A549 (cell line): ENCODE measurements at regions not wholly inside any gene's neighbourhood (a gene's known extent, or its start where the extent isn't known, plus 50 kb on each side); places are given as distances from the start of the nearest gene placed in this dataset.

Experiments used
- ATAC-seq, 2 experiments: fragments of 200-7000 bp in 1 of 2; fragments of >200 bp in 1 of 2; cut with Nextera tagmentation in 1 of 2; cut with Tn5 transposase in 1 of 2; 3 replicates each; pipeline versions ENCODE4 v1.8.0 to v1.9.1; 2018 to 2020; ENCODE audit warnings: mild to moderate bottlenecking in 1 of 2, moderate library complexity in 1 of 2
- CTCF ChIA-PET: fragments of 300-600 bp; sonication (Branson Sonifier 250); formaldehyde crosslinking; extraction: SDS; loops from one replicate; lab custom pipeline; 2021; ENCODE audit warnings: antibody characterized with exemption, inconsistent platforms; lab: Yijun Ruan, JAX
- POLR2A ChIA-PET: fragments of 350-600 bp; formaldehyde crosslinking; extraction: SDS; loops from one replicate; lab custom pipeline; 2021; ENCODE audit warnings: antibody characterized with exemption, inconsistent platforms; lab: Yijun Ruan, JAX
- DNase-seq, 2 experiments: peaks; one replicate each; pipeline versions ENCODE4 v3.0.0 to v3.0.0-alpha.2; 2011 to 2016; ENCODE audit warnings: low read depth in 1 of 2, low spot score in 1 of 2
- FAIRE-seq: peaks from 2 replicates; lab custom pipeline; 2011; peaks lifted over from hg19 to GRCh38; lab: Jason Lieb, UNC
- H3K27ac ChIP-seq, 2 experiments: fragments of >200 bp; sonication (Bioruptor Twin); formaldehyde crosslinking; 3 replicates each; pipeline ENCODE4 v1.5.1; 2016 to 2017
- H3K4me1 ChIP-seq: fragments of >200 bp; sonication (Bioruptor Twin); formaldehyde crosslinking; 3 replicates; pipeline ENCODE4 v1.6.1; 2016
- H3K4me2 ChIP-seq: fragments of >200 bp; sonication (Bioruptor Twin); formaldehyde crosslinking; 3 replicates; pipeline ENCODE4 v1.6.1; 2016
- H3K4me3 ChIP-seq: fragments of >200 bp; sonication (Bioruptor Twin); formaldehyde crosslinking; 3 replicates; pipeline ENCODE4 v1.5.1; 2016
- H3K9me3 ChIP-seq: fragments of >200 bp; sonication (Bioruptor Twin); formaldehyde crosslinking; 3 replicates; pipeline ENCODE4 v1.6.1; 2016
- ATOH8 ChIP-seq: fragments of 250-450 bp; sonication (Bioruptor Pico); IDR thresholded peaks from 2 replicates; pipeline ENCODE4 v1.5.0; 2020; ENCODE audit warnings: low read depth, mild to moderate bottlenecking, moderate library complexity
- BHLHE40 ChIP-seq: IDR thresholded peaks from 2 replicates; pipeline ENCODE4 v1.6.1; 2012; ENCODE audit warnings: low read depth, low read length, inconsistent platforms
- CBX8 ChIP-seq: fragments of 200-600 bp; sonication (generic); IDR thresholded peaks from 2 replicates; pipeline ENCODE4 v1.6.1; 2016
- EHF ChIP-seq: fragments of 250-450 bp; sonication (Bioruptor Pico); IDR thresholded peaks from 2 replicates; pipeline ENCODE4 v1.5.0; 2020; ENCODE audit warnings: mild to moderate bottlenecking
- FOSB ChIP-seq: fragments of 250-450 bp; sonication (Bioruptor Pico); IDR thresholded peaks from 2 replicates; pipeline ENCODE4 v1.5.0; 2020; ENCODE audit warnings: mild to moderate bottlenecking, moderate library complexity
- FOXS1 ChIP-seq: fragments of 250-450 bp; sonication (Bioruptor Pico); IDR thresholded peaks from 2 replicates; pipeline ENCODE4 v1.5.0; 2020; ENCODE audit warnings: mild to moderate bottlenecking, moderate library complexity
- GATA3 ChIP-seq: IDR thresholded peaks from 2 replicates; pipeline ENCODE4 v1.6.1; 2012; ENCODE audit warnings: borderline replicate concordance
- HMGXB4 ChIP-seq: fragments of 250-450 bp; sonication (Bioruptor Pico); IDR thresholded peaks from 2 replicates; pipeline ENCODE4 v1.5.0; 2021; ENCODE audit warnings: mild to moderate bottlenecking, moderate library complexity, borderline replicate concordance
- HOXA7 ChIP-seq: fragments of 250-450 bp; sonication (Bioruptor Pico); IDR thresholded peaks from 2 replicates; pipeline ENCODE4 v1.5.0; 2020; ENCODE audit warnings: mild to moderate bottlenecking, moderate library complexity
- HOXB13 ChIP-seq: fragments of 250-450 bp; sonication (Bioruptor Pico); IDR thresholded peaks from 2 replicates; pipeline ENCODE4 v1.5.0; 2020; ENCODE audit warnings: low read depth, mild to moderate bottlenecking, moderate library complexity
- JUNB ChIP-seq: fragments of >200 bp; sonication (Bioruptor Twin); formaldehyde crosslinking; IDR thresholded peaks from 2 replicates; pipeline ENCODE4 v1.6.1; 2016
- KDM5A ChIP-seq: fragments of 200-600 bp; sonication (generic); IDR thresholded peaks from 2 replicates; pipeline ENCODE4 v1.6.1; 2016; ENCODE audit warnings: antibody characterized with exemption, mild to moderate bottlenecking
- MAX ChIP-seq: IDR thresholded peaks from 2 replicates; pipeline ENCODE4 v1.6.1; 2012
- MYC ChIP-seq: IDR thresholded peaks from 2 replicates; pipeline ENCODE4 v1.6.1; 2012; ENCODE audit warnings: mild to moderate bottlenecking, inconsistent platforms, low read length, improper control_type of control experiment, borderline replicate concordance
- NPAS2 ChIP-seq: fragments of 250-450 bp; sonication (Bioruptor Pico); IDR thresholded peaks from 2 replicates; pipeline ENCODE4 v1.8.0; 2022; ENCODE audit warnings: mild to moderate bottlenecking, moderate library complexity, borderline replicate concordance
- NR3C1 ChIP-seq: fragments of >200 bp; sonication (Bioruptor Twin); formaldehyde crosslinking; IDR thresholded peaks from 3 replicates; pipeline ENCODE4 v1.6.1; 2017
- POLR2A ChIP-seq: IDR thresholded peaks from 2 replicates; pipeline ENCODE4 v1.6.1; 2012; ENCODE audit warnings: mild to moderate bottlenecking, low read length
- RAD21 ChIP-seq, 2 experiments: fragments of >200 bp in 1 of 2; sonication (Bioruptor Twin) in 1 of 2; formaldehyde crosslinking in 1 of 2; IDR thresholded peaks in 1 of 2; conservative IDR thresholded peaks in 1 of 2; 2 replicates in 1 of 2; 3 replicates in 1 of 2; pipeline ENCODE4 v1.6.1; 2012 to 2018; ENCODE audit warnings: inconsistent platforms in 1 of 2
- RCOR1 ChIP-seq: fragments of 150-350 bp; IDR thresholded peaks from 2 replicates; pipeline ENCODE4 v1.6.1; 2014; ENCODE audit warnings: antibody characterized with exemption, low read length, low read depth
- SREBF2 ChIP-seq: fragments of 450-650 bp; IDR thresholded peaks from 2 replicates; pipeline ENCODE4 v1.6.1; 2014; ENCODE audit warnings: mild to moderate bottlenecking, moderate library complexity
- TFCP2L1 ChIP-seq: fragments of 250-450 bp; sonication (Bioruptor Pico); IDR thresholded peaks from 2 replicates; pipeline ENCODE4 v1.5.0; 2021; ENCODE audit warnings: mild to moderate bottlenecking
- ZC3H11A ChIP-seq: fragments of 450-650 bp; IDR thresholded peaks from 2 replicates; pipeline ENCODE4 v1.6.1; 2014; ENCODE audit warnings: antibody characterized with exemption, mild to moderate bottlenecking
- WGBS: methylation state at CpG from one replicate; pipeline ENCODE4 v1.1.6; 2017; ENCODE audit errors: missing lambda C conversion rate; 5-methylcytosine and 5-hydroxymethylcytosine counted together
- TF ChIP-seq, protein P1 (sequence below): fragments of 450-650 bp; IDR thresholded peaks from 2 replicates; pipeline ENCODE4 v1.6.1; 2014; ENCODE audit warnings: antibody characterized with exemption
- TF ChIP-seq, protein P2 (sequence below): fragments of 200-600 bp; sonication (generic); IDR thresholded peaks from 2 replicates; pipeline ENCODE4 v1.6.1; 2016; ENCODE audit warnings: antibody characterized with exemption, mild to moderate bottlenecking, moderate library complexity

GRCh38 chr11:70796648-70797227 is 398.4 kb downstream of the CTTN start:
- POLR2A ChIA-PET: no interaction called here
- Histone ChIP-seq H3K4me3 (no peak overlapping the region), H3K27ac (no peak overlapping the region), H3K9me3 (peaks cover 34% of the 10 kb centered on the region), H3K4me2 (no peak overlapping the region), H3K4me1 (no peaks in the 10 kb centered on the region)
- CTCF ChIA-PET: interaction anchor here (1.9 kb wide), 1 partner anchor 18 kb away, joined by 5 read pairs; no protein-coding TSS in a partner anchor
- ATAC-seq (peak in 1 of 2 experiments; percentile 42; a peak in 2 of 6 replicates), DNase-seq (peak in 1 of 2 experiments; percentile 32), FAIRE-seq (no peak)
- TF ChIP-seq ZC3H11A (no peak), ATOH8 (CRISPR knock-in tag) (no peak), MAX (no peak), NR3C1 (no peak), HMGXB4 (CRISPR knock-in tag) (no peak), RCOR1 (no peak), TFCP2L1 (CRISPR knock-in tag) (no peak), NPAS2 (CRISPR knock-in tag) (no peak), EHF (CRISPR knock-in tag) (no peak), JUNB (no peak), FOXS1 (no peak), FOSB (no peak), RAD21 (conservative IDR thresholded peaks at IDR 0.05 in 1 of 2, IDR thresholded peaks at IDR 0.05 in 1 of 2) (no peak), GATA3 (no peak), BHLHE40 (no peak), SREBF2 (no peak), HOXB13 (CRISPR knock-in tag) (no peak)
- TF ChIP-seq, protein P1, sequence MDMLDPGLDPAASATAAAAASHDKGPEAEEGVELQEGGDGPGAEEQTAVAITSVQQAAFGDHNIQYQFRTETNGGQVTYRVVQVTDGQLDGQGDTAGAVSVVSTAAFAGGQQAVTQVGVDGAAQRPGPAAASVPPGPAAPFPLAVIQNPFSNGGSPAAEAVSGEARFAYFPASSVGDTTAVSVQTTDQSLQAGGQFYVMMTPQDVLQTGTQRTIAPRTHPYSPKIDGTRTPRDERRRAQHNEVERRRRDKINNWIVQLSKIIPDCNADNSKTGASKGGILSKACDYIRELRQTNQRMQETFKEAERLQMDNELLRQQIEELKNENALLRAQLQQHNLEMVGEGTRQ: no peak
- TF ChIP-seq, protein P2, sequence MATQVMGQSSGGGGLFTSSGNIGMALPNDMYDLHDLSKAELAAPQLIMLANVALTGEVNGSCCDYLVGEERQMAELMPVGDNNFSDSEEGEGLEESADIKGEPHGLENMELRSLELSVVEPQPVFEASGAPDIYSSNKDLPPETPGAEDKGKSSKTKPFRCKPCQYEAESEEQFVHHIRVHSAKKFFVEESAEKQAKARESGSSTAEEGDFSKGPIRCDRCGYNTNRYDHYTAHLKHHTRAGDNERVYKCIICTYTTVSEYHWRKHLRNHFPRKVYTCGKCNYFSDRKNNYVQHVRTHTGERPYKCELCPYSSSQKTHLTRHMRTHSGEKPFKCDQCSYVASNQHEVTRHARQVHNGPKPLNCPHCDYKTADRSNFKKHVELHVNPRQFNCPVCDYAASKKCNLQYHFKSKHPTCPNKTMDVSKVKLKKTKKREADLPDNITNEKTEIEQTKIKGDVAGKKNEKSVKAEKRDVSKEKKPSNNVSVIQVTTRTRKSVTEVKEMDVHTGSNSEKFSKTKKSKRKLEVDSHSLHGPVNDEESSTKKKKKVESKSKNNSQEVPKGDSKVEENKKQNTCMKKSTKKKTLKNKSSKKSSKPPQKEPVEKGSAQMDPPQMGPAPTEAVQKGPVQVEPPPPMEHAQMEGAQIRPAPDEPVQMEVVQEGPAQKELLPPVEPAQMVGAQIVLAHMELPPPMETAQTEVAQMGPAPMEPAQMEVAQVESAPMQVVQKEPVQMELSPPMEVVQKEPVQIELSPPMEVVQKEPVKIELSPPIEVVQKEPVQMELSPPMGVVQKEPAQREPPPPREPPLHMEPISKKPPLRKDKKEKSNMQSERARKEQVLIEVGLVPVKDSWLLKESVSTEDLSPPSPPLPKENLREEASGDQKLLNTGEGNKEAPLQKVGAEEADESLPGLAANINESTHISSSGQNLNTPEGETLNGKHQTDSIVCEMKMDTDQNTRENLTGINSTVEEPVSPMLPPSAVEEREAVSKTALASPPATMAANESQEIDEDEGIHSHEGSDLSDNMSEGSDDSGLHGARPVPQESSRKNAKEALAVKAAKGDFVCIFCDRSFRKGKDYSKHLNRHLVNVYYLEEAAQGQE: no peak
- 82% methylated on average over 8 of the region's 8 CpGs for WGBS

GRCh38 chr11:70798296-70798695 is 400.0 kb downstream of the CTTN start:
- WGBS: 93% methylated on average over 26 of the region's 26 CpGs
- Histone ChIP-seq H3K27ac (no peak overlapping the region), H3K9me3 (peaks cover 19% of the 10 kb centered on the region), H3K4me3 (no peak overlapping the region), H3K4me2 (no peak overlapping the region), H3K4me1 (no peaks in the 10 kb centered on the region)
- ChIA-PET POLR2A (no interaction called here), CTCF (no interaction called here)
- no peak for FAIRE-seq
- ATAC-seq: no peak
- no peak for DNase-seq
- TF ChIP-seq KDM5A: no peak
- no peak for TF ChIP-seq HOXA7 (CRISPR knock-in tag)
- TF ChIP-seq CBX8: no peak
- no peak for TF ChIP-seq POLR2A
- no peak for TF ChIP-seq ATOH8 (CRISPR knock-in tag)
- TF ChIP-seq MAX: no peak
- no peak for TF ChIP-seq MYC
